ENCODE measurements at regions not wholly inside any gene's neighbourhood (a gene's known extent, or its start where the extent isn't known, plus 50 kb on each side); places are given as distances from the start of the nearest gene placed in this dataset.

GRCh38 chr4:100936661-100937375 is 410.5 kb downstream of the PPP3CA start:
- no peaks in the 10 kb centered on the region for H3K79me1 ChIP-seq (ENCODE audit: insufficient read depth, low read depth, low read length, poor library complexity, severe bottlenecking)
- H3K4me1 Mint-ChIP-seq, result peaks cover 0 to 7% of the 10 kb centered on the region in 2 experiments; a peak in 1 of 4 replicates
- H3K27ac ChIP-seq (ENCODE audit: insufficient read length, low read depth, low read length), result no peak overlapping the region
- H3K27me3 ChIP-seq (ENCODE audit: insufficient read depth, low read length), result no peaks in the 10 kb centered on the region
- no peak for TF ChIP-seq CTCF (conservative IDR thresholded peaks at IDR 0.05)
- H4K20me1 ChIP-seq (ENCODE audit: control insufficient read depth, insufficient read depth, insufficient read length), result no peaks in the 10 kb centered on the region
- H2BK5ac ChIP-seq (ENCODE audit: insufficient read length, low read length), result no peak overlapping the region
- H2AFZ ChIP-seq (ENCODE audit: low read length), result no peak overlapping the region
- no peaks in the 10 kb centered on the region for H3K79me2 ChIP-seq (ENCODE audit: insufficient read depth, low read length)
- no peak overlapping the region for H2BK15ac ChIP-seq (ENCODE audit: low read depth, low read length)
- no peak overlapping the region for H3K56ac ChIP-seq (ENCODE audit: insufficient read length, low read depth, low read length)
- H3K9ac ChIP-seq (ENCODE audit: extremely low read depth, insufficient read length, low read length), result no peak overlapping the region
- no peak overlapping the region for H4K91ac ChIP-seq (ENCODE audit: insufficient read length, low read depth, low read length)
- no peak overlapping the region for H3K4me3 Mint-ChIP-seq
- H3T11ph ChIP-seq (ENCODE audit: low read length), result no peak overlapping the region
- no peak overlapping the region for H2BK12ac ChIP-seq (ENCODE audit: insufficient read length, low read depth, low read length)
- H3K14ac ChIP-seq (ENCODE audit: insufficient read depth, low read length), result no peak overlapping the region
- H3K9me3 ChIP-seq (ENCODE audit: control insufficient read depth, low read depth, low read length), result no peaks in the 10 kb centered on the region
- H4K5ac ChIP-seq (ENCODE audit: insufficient read length, low read depth, low read length), result no peak overlapping the region
- H3K36me3 Mint-ChIP-seq (ENCODE audit: insufficient read depth in 1 of 3, low read depth in 3 of 3), result no peaks in the 10 kb centered on the region
- H3K4ac ChIP-seq (ENCODE audit: low read depth, low read length), result no peak overlapping the region
- WGBS (ENCODE audit: extremely low coverage, insufficient read length, low lambda C conversion rate), result no CpG with 5 or more reads among the region's 4 CpGs
- DNase-seq, result no peak
- H3K4me2 ChIP-seq (ENCODE audit: insufficient read depth, insufficient read length, low read length), result no peak overlapping the region
- H3K27me3 Mint-ChIP-seq (ENCODE audit: low read depth), result no peaks in the 10 kb centered on the region
- H3K23me2 ChIP-seq (ENCODE audit: insufficient read length, low read depth, low read length, poor library complexity, severe bottlenecking), result no peaks in the 10 kb centered on the region
- no peak overlapping the region for H2AK5ac ChIP-seq (ENCODE audit: insufficient read length, low read length)
- H2BK120ac ChIP-seq (ENCODE audit: low read depth, low read length, poor library complexity, severe bottlenecking), result no peak overlapping the region
- no peaks in the 10 kb centered on the region for H3K4me1 ChIP-seq (ENCODE audit: insufficient read depth, low read length)
- H2BK20ac ChIP-seq (ENCODE audit: low read depth, low read length, poor library complexity, severe bottlenecking), result no peak overlapping the region
- H3K27ac Mint-ChIP-seq, result no peak overlapping the region
- H4K8ac ChIP-seq (replicated peaks; ENCODE audit: insufficient read length, low read depth, low read length), result no peak overlapping the region
- H3K9me3 Mint-ChIP-seq, result no peaks in the 10 kb centered on the region
- H3K18ac ChIP-seq (ENCODE audit: insufficient read length, low read depth, low read length), result no peak overlapping the region
- H3K23ac ChIP-seq (ENCODE audit: insufficient read length, low read depth, low read length), result no peak overlapping the region

Data from H9 (cell line).